B cell (primary cell): ENCODE measurements at regions not wholly inside any gene's neighbourhood (a gene's known extent, or its start where the extent isn't known, plus 50 kb on each side); places are given as distances from the start of the nearest gene placed in this dataset.

Source experiments
- CTCF ChIP-seq: fragments of 200-600 bp; IDR thresholded peaks from one replicate; pipeline ENCODE4 v1.8.0; 2022; ENCODE audit warnings: antibody characterized with exemption, mild to moderate bottlenecking
- EZH2 ChIP-seq: IDR thresholded peaks from 2 replicates; pipeline ENCODE4 v1.6.1; 2012; ENCODE audit warnings: borderline replicate concordance, low read depth, mild to moderate bottlenecking, moderate library complexity, low read length; ENCODE audit not compliant: insufficient read depth, poor library complexity, severe bottlenecking

- TF ChIP-seq CTCF (no peak), EZH2 (no peak)
Observed at GRCh38 chr1:56105397-56105796, 474.0 kb downstream of the PLPP3 start.
